Upper lobe of left lung (tissue), 4 donors: ENCODE measurements at regions not wholly inside any gene's neighbourhood (a gene's known extent, or its start where the extent isn't known, plus 50 kb on each side); places are given as distances from the start of the nearest gene placed in this dataset.

Experiments used
- CTCF ChIP-seq, 6 experiments: fragments of 450-650 bp in 4 of 6; fragments of 200-600 bp in 2 of 6; sonication (generic) in 2 of 6; IDR thresholded peaks; one replicate each; pipeline ENCODE4 v1.5.1; 2016 to 2019; ENCODE audit warnings: antibody characterized with exemption in 6 of 6
- POLR2AphosphoS5 ChIP-seq, 2 donors: sonication (generic); formaldehyde crosslinking; IDR thresholded peaks; one replicate each; pipeline ENCODE4 v1.5.1; 2017; ENCODE audit warnings: antibody characterized with exemption in 2 of 2

GRCh38 chr22:47486569-47487312 lies 724.3 kb downstream of the TBC1D22A start:
- no peak for TF ChIP-seq CTCF (IDR thresholded peaks at IDR 0.05)
- no peak for TF ChIP-seq POLR2AphosphoS5 (IDR thresholded peaks at IDR 0.05)
